ENCODE measurements at regions not wholly inside any gene's neighbourhood (a gene's known extent, or its start where the extent isn't known, plus 50 kb on each side); places are given as distances from the start of the nearest gene placed in this dataset.
"Not testable (repeated sequence)": the region's sequence is repeated elsewhere in the genome, so short reads cannot be mapped to it uniquely, and the experiment has no call there.

GRCh38 chr5:179455320-179455719 lies 95.0 kb upstream of the RUFY1 start:
- WGBS, result 95% methylated on average over 15 of the region's 15 CpGs
- Histone ChIP-seq H3K27me3 (ENCODE audit: insufficient read depth, low read length) (no peaks in the 10 kb centered on the region), H3K9ac (ENCODE audit: low read depth, low read length) (no peak overlapping the region), H3K9me3 (ENCODE audit: insufficient read depth, low read depth, low read length) (peaks cover 11% of the 10 kb centered on the region), H3K4me1 (ENCODE audit: insufficient read depth, low read length) (no peaks in the 10 kb centered on the region), H3K4me3 (ENCODE audit: low read length) (no peak overlapping the region), H3K27ac (ENCODE audit: low read depth, low read length) (no peak overlapping the region), H3K36me3 (ENCODE audit: insufficient read depth, low read length) (no peaks in the 10 kb centered on the region)

GRCh38 chr5:179454356-179454755 lies 96.0 kb upstream of the RUFY1 start:
- no peak overlapping the region for H3K4me3 ChIP-seq (ENCODE audit: low read length)
- WGBS, result 90% methylated on average over 9 of the region's 9 CpGs
- no peaks in the 10 kb centered on the region for H3K4me1 ChIP-seq (ENCODE audit: insufficient read depth, low read length)
- H3K27me3 ChIP-seq (ENCODE audit: insufficient read depth, low read length), result no peaks in the 10 kb centered on the region
- H3K9ac ChIP-seq (ENCODE audit: low read depth, low read length), result no peak overlapping the region
- peaks cover 11% of the 10 kb centered on the region for H3K9me3 ChIP-seq (ENCODE audit: insufficient read depth, low read depth, low read length)
- H3K27ac ChIP-seq (ENCODE audit: low read depth, low read length), result no peak overlapping the region
- no peaks in the 10 kb centered on the region for H3K36me3 ChIP-seq (ENCODE audit: insufficient read depth, low read length)

GRCh38 chr5:179453616-179454015 lies 96.7 kb upstream of the RUFY1 start:
- Histone ChIP-seq H3K36me3 (ENCODE audit: insufficient read depth, low read length) (no peaks in the 10 kb centered on the region), H3K9ac (ENCODE audit: low read depth, low read length) (no peak overlapping the region), H3K27ac (ENCODE audit: low read depth, low read length) (no peak overlapping the region), H3K4me3 (ENCODE audit: low read length) (no peak overlapping the region), H3K4me1 (ENCODE audit: insufficient read depth, low read length) (no peaks in the 10 kb centered on the region), H3K27me3 (ENCODE audit: insufficient read depth, low read length) (no peaks in the 10 kb centered on the region), H3K9me3 (ENCODE audit: insufficient read depth, low read depth, low read length) (peaks cover 11% of the 10 kb centered on the region)
- 82% methylated on average over 7 of the region's 7 CpGs for whole genome bisulfite sequencing

DNA sequence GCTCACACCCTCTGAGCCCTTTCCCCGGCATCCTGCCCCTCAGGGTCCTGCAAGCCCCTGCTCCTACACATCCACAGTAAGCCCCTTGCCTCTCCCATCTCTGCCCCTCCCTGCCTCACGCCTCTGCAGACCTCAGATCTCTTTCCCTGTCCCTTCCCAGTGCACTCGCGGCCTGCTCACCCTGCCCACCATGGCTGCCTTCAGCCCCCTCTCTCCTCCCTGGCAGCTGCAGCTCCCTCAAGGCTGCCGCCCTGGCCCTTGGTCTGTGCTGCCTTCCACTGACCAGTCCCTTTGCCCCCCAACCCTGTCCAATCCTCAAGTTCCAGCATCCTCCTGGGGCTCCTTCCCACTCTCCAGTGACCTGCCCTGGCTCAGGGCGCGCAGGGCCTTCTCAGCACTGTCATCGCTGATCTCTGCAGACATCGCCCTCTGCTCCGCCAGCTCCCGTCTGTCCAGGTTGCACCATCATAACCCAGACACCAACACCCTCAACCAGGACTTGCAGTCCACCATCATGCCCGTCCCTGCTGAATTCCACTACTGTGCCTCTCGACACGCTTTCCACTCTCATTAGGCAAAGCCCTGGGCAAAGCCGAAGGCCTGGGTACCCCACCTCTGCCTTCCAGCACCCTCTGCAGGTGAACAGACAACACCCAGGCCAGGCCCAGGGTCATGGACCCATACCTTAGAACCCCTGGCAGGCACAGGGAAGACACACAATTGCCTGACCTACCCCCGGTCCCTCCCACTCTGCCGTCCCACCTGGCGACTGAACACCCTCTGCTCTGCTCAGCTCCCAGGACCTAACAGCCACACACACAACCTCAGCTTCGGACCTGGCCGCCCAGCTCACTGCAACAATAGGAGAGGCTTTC lies 97.8 kb upstream of the RUFY1 start:
- Histone ChIP-seq H3K27me3 (ENCODE audit: insufficient read depth, low read length) (no peaks in the 10 kb centered on the region), H3K27ac (ENCODE audit: low read depth, low read length) (no peak overlapping the region), H3K9ac (ENCODE audit: low read depth, low read length) (no peak overlapping the region), H3K36me3 (ENCODE audit: insufficient read depth, low read length) (no peaks in the 10 kb centered on the region), H3K9me3 (ENCODE audit: insufficient read depth, low read depth, low read length) (peaks cover 11% of the 10 kb centered on the region), H3K4me3 (ENCODE audit: low read length) (no peak overlapping the region), H3K4me1 (ENCODE audit: insufficient read depth, low read length) (no peaks in the 10 kb centered on the region)
- WGBS, result 86% methylated on average over 19 of the region's 20 CpGs

GRCh38 chr5:179451828-179452196 lies 98.5 kb upstream of the RUFY1 start:
- WGBS, result 87% methylated on average over 4 of the region's 4 CpGs
- Histone ChIP-seq H3K36me3 (ENCODE audit: insufficient read depth, low read length) (no peaks in the 10 kb centered on the region), H3K4me3 (ENCODE audit: low read length) (no peak overlapping the region), H3K4me1 (ENCODE audit: insufficient read depth, low read length) (no peaks in the 10 kb centered on the region), H3K27me3 (ENCODE audit: insufficient read depth, low read length) (no peaks in the 10 kb centered on the region), H3K9me3 (ENCODE audit: insufficient read depth, low read depth, low read length) (peaks cover 11% of the 10 kb centered on the region), H3K27ac (ENCODE audit: low read depth, low read length) (no peak overlapping the region), H3K9ac (ENCODE audit: low read depth, low read length) (no peak overlapping the region)

GRCh38 chr5:179451114-179451827 lies 99.1 kb upstream of the RUFY1 start:
- 92% methylated on average over 15 of the region's 15 CpGs for WGBS
- Histone ChIP-seq H3K9ac (ENCODE audit: low read depth, low read length) (no peak overlapping the region), H3K27me3 (ENCODE audit: insufficient read depth, low read length) (no peaks in the 10 kb centered on the region), H3K4me1 (ENCODE audit: insufficient read depth, low read length) (no peaks in the 10 kb centered on the region), H3K4me3 (ENCODE audit: low read length) (no peak overlapping the region), H3K27ac (ENCODE audit: low read depth, low read length) (no peak overlapping the region), H3K36me3 (ENCODE audit: insufficient read depth, low read length) (no peaks in the 10 kb centered on the region), H3K9me3 (ENCODE audit: insufficient read depth, low read depth, low read length) (peaks cover 8% of the 10 kb centered on the region; the same call in 1 of the 2 replicates)

DNA sequence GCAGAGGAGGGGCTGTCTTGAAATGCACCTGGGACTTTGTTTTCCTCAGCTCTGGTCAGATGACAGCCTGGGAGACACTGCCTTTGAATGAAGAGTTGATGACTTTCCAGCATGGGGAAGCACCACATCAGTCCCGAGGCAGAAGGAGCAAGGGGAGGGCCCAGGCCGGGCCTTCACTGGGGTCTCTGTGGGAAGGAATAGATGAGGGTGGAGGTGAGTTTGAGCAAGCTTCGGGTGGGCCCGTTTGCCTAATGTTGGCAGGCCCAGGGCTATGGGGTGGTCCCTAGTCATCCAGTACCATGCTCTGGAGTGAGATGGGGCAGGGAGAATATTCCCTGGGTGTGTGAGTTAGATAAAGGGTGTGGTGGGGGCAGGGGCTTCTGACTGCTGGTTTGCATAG lies 100.4 kb upstream of the RUFY1 start:
- not testable (repeated sequence) for H3K9me3 ChIP-seq (ENCODE audit: insufficient read depth, low read depth, low read length); H3K27me3 ChIP-seq (ENCODE audit: insufficient read depth, low read length)
- WGBS, result 89% methylated on average over 4 of the region's 4 CpGs

GRCh38 chr5:179448282-179448681 lies 102.1 kb upstream of the RUFY1 start:
- WGBS, result no CpG with 5 or more reads among the region's 11 CpGs
- H3K36me3 ChIP-seq (ENCODE audit: insufficient read depth, low read length); H3K4me1 ChIP-seq (ENCODE audit: insufficient read depth, low read length); H3K9ac ChIP-seq (ENCODE audit: low read depth, low read length); H3K27me3 ChIP-seq (ENCODE audit: insufficient read depth, low read length); H3K4me3 ChIP-seq (ENCODE audit: low read length); H3K27ac ChIP-seq (ENCODE audit: low read depth, low read length); H3K9me3 ChIP-seq (ENCODE audit: insufficient read depth, low read depth, low read length): not testable (repeated sequence)

More for the DNA sequence above, 100.4 kb upstream of the RUFY1 start:
- H3K4me1 ChIP-seq (ENCODE audit: insufficient read depth, low read length); H3K36me3 ChIP-seq (ENCODE audit: insufficient read depth, low read length); H3K4me3 ChIP-seq (ENCODE audit: low read length); H3K27ac ChIP-seq (ENCODE audit: low read depth, low read length); H3K9ac ChIP-seq (ENCODE audit: low read depth, low read length): not testable (repeated sequence)

DNA sequence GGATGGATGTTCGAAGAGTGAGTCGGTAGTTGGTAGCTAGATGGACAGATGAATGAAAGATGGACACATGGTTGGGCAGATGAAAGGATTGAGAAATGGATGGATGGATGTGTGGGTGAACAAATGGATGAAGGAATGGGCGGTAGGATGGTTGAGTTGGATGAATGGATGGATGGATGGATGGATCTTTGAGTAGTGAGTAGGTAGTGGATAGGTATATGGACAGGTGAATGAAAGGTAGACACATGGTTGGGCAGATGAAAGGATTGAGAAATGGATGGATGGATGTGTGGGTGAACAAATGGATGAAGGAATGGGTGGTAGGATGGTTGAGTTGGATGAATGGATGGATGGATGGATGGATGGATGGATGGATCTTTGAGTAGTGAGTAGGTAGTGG lies 97.0 kb upstream of the ADAMTS2 start:
- H3K9ac ChIP-seq (ENCODE audit: low read depth, low read length); H3K27ac ChIP-seq (ENCODE audit: low read depth, low read length); H3K4me1 ChIP-seq (ENCODE audit: insufficient read depth, low read length); H3K36me3 ChIP-seq (ENCODE audit: insufficient read depth, low read length); H3K27me3 ChIP-seq (ENCODE audit: insufficient read depth, low read length); H3K9me3 ChIP-seq (ENCODE audit: insufficient read depth, low read depth, low read length); H3K4me3 ChIP-seq (ENCODE audit: low read length): not testable (repeated sequence)
- 93% methylated on average over 3 of the region's 3 CpGs for WGBS

- H3K4me3 ChIP-seq (ENCODE audit: low read length), result no peak overlapping the region
- 96% methylated on average over 22 of the region's 22 CpGs for WGBS
- H3K4me1 ChIP-seq (ENCODE audit: insufficient read depth, low read length), result no peaks in the 10 kb centered on the region
- no peak overlapping the region for H3K27ac ChIP-seq (ENCODE audit: low read depth, low read length)
- H3K36me3 ChIP-seq (ENCODE audit: insufficient read depth, low read length), result no peaks in the 10 kb centered on the region
- no peaks in the 10 kb centered on the region for H3K27me3 ChIP-seq (ENCODE audit: insufficient read depth, low read length)
- peaks cover 2% of the 10 kb centered on the region; the same call in 1 of the 2 replicates for H3K9me3 ChIP-seq (ENCODE audit: insufficient read depth, low read depth, low read length)
- H3K9ac ChIP-seq (ENCODE audit: low read depth, low read length), result no peak overlapping the region
These were observed 94.1 kb upstream of the ADAMTS2 start for GRCh38 chr5:179439181-179439985.

GRCh38 chr5:179438461-179438860 lies 93.2 kb upstream of the ADAMTS2 start:
- H3K9me3 ChIP-seq (ENCODE audit: insufficient read depth, low read depth, low read length), result peaks cover 2% of the 10 kb centered on the region; the same call in 1 of the 2 replicates
- H3K4me1 ChIP-seq (ENCODE audit: insufficient read depth, low read length), result no peaks in the 10 kb centered on the region
- H3K4me3 ChIP-seq (ENCODE audit: low read length), result no peak overlapping the region
- H3K36me3 ChIP-seq (ENCODE audit: insufficient read depth, low read length), result no peaks in the 10 kb centered on the region
- H3K27me3 ChIP-seq (ENCODE audit: insufficient read depth, low read length), result no peaks in the 10 kb centered on the region
- 93% methylated on average over 11 of the region's 11 CpGs for WGBS
- H3K9ac ChIP-seq (ENCODE audit: low read depth, low read length), result no peak overlapping the region
- no peak overlapping the region for H3K27ac ChIP-seq (ENCODE audit: low read depth, low read length)

All from HUES64 (cell line).